HCT116 (cell line): ENCODE measurements at regions not wholly inside any gene's neighbourhood (a gene's known extent, or its start where the extent isn't known, plus 50 kb on each side); places are given as distances from the start of the nearest gene placed in this dataset.

ENCODE experiments used
- ATAC-seq: fragments of 200-7000 bp; cut with Tn5 transposase; 2 replicates; pipeline ENCODE4 v1.9.1; 2020; ENCODE audit warnings: mild to moderate bottlenecking, moderate library complexity
- BruUV-seq: library from RNA; stranded (reverse); fragments of 400-500 nt; replicated peaks from 2 replicates; lab custom pipeline; 2021; lab: Mats Ljungman, UMichigan
- CTCF ChIA-PET: fragments of 300-600 bp; sonication (Branson Sonifier 250); formaldehyde crosslinking; loops from one replicate; lab custom pipeline; 2021; ENCODE audit warnings: antibody characterized with exemption; lab: Charles Lee
- POLR2A ChIA-PET: fragments of 300-600, 350-600 bp; sonication (Branson Sonifier 250); formaldehyde crosslinking; loops from one replicate; lab custom pipeline; 2021; ENCODE audit warnings: antibody characterized with exemption; lab: Charles Lee
- RAD21 ChIA-PET, 2 experiments: fragments of 300-600 bp; sonication (Branson Sonifier 250); formaldehyde crosslinking; loops; one replicate each; lab custom pipeline; 2023; ENCODE audit warnings: low total read pairs in 2 of 2; ENCODE audit not compliant: uncharacterized antibody in 2 of 2, unreplicated experiment in 2 of 2, low non-redundant PET in 1 of 2; lab: Charles Lee
- DNase-seq: peaks from one replicate; pipeline ENCODE4 v3.0.0-alpha.2; 2010; ENCODE audit warnings: low read depth, low spot score
- H2AFZ ChIP-seq: fragments of 200-600 bp; shearing (Covaris generic), sonication (generic); 2 replicates; pipeline ENCODE4 v1.6.1; 2017; ENCODE audit warnings: low read depth, mixed run types, mixed read lengths, antibody characterized with exemption, low read length; ENCODE audit not compliant: poor library complexity, severe bottlenecking
- H3K27ac ChIP-seq: 2 replicates; pipeline ENCODE4 v1.5.1; 2012; ENCODE audit warnings: low read depth, low read length
- H3K27me3 ChIP-seq: fragments of 200-600 bp; sonication (generic); 2 replicates; pipeline ENCODE4 v1.6.1; 2016; ENCODE audit warnings: mixed run types, low read length, mixed read lengths; ENCODE audit not compliant: insufficient read depth
- H3K36me3 ChIP-seq, 2 experiments: fragments of 200-500 bp in 1 of 2; fragments of 200-600 bp in 1 of 2; sonication (Bioruptor generic) in 1 of 2; sonication (generic) in 1 of 2; 2 replicates each; pipeline versions ENCODE4 v1.5.1 to v1.6.1; 2014 to 2016; ENCODE audit warnings: low read length in 2 of 2, inconsistent platforms in 1 of 2, mixed read lengths in 1 of 2, mixed run types in 1 of 2; ENCODE audit not compliant: insufficient read depth in 2 of 2, control insufficient read depth in 1 of 2
- H3K4me1 ChIP-seq, 2 experiments: fragments of 200-600 bp in 1 of 2; sonication (generic) in 1 of 2; 2 replicates each; pipeline versions ENCODE4 v1.5.1 to v1.6.1; 2012 to 2017; ENCODE audit warnings: low read length in 2 of 2, inconsistent platforms in 1 of 2, mild to moderate bottlenecking in 1 of 2, mixed read lengths in 1 of 2, mixed run types in 1 of 2, moderate library complexity in 1 of 2; ENCODE audit not compliant: insufficient read depth in 2 of 2, control insufficient read depth in 1 of 2
- H3K4me2 ChIP-seq: fragments of 200-600 bp; sonication (generic); 2 replicates; pipeline ENCODE4 v1.6.1; 2017; ENCODE audit warnings: mixed run types, low read length, mixed read lengths
- H3K4me3 ChIP-seq, 2 experiments: fragments of 200-600 bp in 1 of 2; sonication (generic) in 1 of 2; replicated peaks in 1 of 2; 2 replicates each; pipeline ENCODE4 v1.5.1; 2011 to 2016; ENCODE audit warnings: low read length in 2 of 2, control low read depth in 1 of 2, low read depth in 1 of 2, mild to moderate bottlenecking in 1 of 2, mixed read lengths in 1 of 2, mixed run types in 1 of 2
- H3K79me2 ChIP-seq: fragments of 200-600 bp; sonication (generic); 2 replicates; pipeline ENCODE4 v1.6.1; 2017; ENCODE audit warnings: mild to moderate bottlenecking, mixed run types, low read length, moderate library complexity, mixed read lengths; ENCODE audit not compliant: insufficient read depth
- H3K9ac ChIP-seq: fragments of 200-600 bp; sonication (generic); 2 replicates; pipeline ENCODE4 v1.6.1; 2016; ENCODE audit warnings: low read length, mixed read lengths
- H3K9me2 ChIP-seq: fragments of 200-600 bp; sonication (generic), shearing (Covaris generic); 2 replicates; pipeline ENCODE4 v1.6.1; 2017; ENCODE audit warnings: mixed run types, mild to moderate bottlenecking, moderate library complexity; ENCODE audit not compliant: insufficient read depth
- H3K9me3 ChIP-seq, 2 experiments: fragments of 200-500 bp in 1 of 2; fragments of 200-600 bp in 1 of 2; sonication (Bioruptor generic) in 1 of 2; sonication (generic) in 1 of 2; 2 replicates each; pipeline ENCODE4 v1.6.1; 2014 to 2017; ENCODE audit warnings: low read length in 2 of 2, mixed read lengths in 2 of 2, inconsistent platforms in 1 of 2, low read depth in 1 of 2, mild to moderate bottlenecking in 1 of 2, mixed run types in 1 of 2, moderate library complexity in 1 of 2; ENCODE audit not compliant: control insufficient read depth in 1 of 2, insufficient read depth in 1 of 2
- H4K20me1 ChIP-seq: fragments of 200-600 bp; sonication (generic), shearing (Covaris generic); 2 replicates; pipeline ENCODE4 v1.6.1; 2017; ENCODE audit warnings: mixed run types, mild to moderate bottlenecking, moderate library complexity; ENCODE audit not compliant: insufficient read depth
- ELF1 ChIP-seq: IDR thresholded peaks from 2 replicates; pipeline ENCODE4 v1.6.1; 2012; ENCODE audit warnings: low read depth, borderline replicate concordance
- EZH2 ChIP-seq: fragments of 200-600 bp; sonication (generic); IDR thresholded peaks from 2 replicates; pipeline ENCODE4 v1.6.1; 2017; ENCODE audit warnings: antibody characterized with exemption, mixed run types
- EZH2phosphoT487 ChIP-seq: fragments of 200-600 bp; IDR thresholded peaks from 2 replicates; pipeline ENCODE4 v1.6.1; 2018; ENCODE audit warnings: antibody characterized with exemption, borderline replicate concordance
- FOSL1 ChIP-seq: IDR thresholded peaks from 2 replicates; pipeline ENCODE4 v1.6.1; 2012; ENCODE audit warnings: low read depth
- JUND ChIP-seq: IDR thresholded peaks from 2 replicates; pipeline ENCODE4 v1.6.1; 2012
- POLR2AphosphoS5 ChIP-seq: IDR thresholded peaks from 2 replicates; pipeline ENCODE4 v1.6.1; 2011; ENCODE audit warnings: mild to moderate bottlenecking, low read depth, low read length, moderate library complexity
- SIN3A ChIP-seq: IDR thresholded peaks from 2 replicates; pipeline ENCODE4 v1.6.1; 2012; ENCODE audit warnings: low read depth
- SP1 ChIP-seq: IDR thresholded peaks from 2 replicates; pipeline ENCODE4 v1.6.1; 2012; ENCODE audit warnings: low read depth
- TCF7L2 ChIP-seq: IDR thresholded peaks from 2 replicates; pipeline ENCODE4 v1.7.0; 2011; ENCODE audit warnings: borderline replicate concordance, inconsistent platforms; ENCODE audit not compliant: insufficient read depth, insufficient read length; ENCODE audit errors: extremely low read depth
- ZBTB33 ChIP-seq: IDR thresholded peaks from 2 replicates; pipeline ENCODE4 v1.6.1; 2011; ENCODE audit warnings: mild to moderate bottlenecking, low read length, moderate library complexity; ENCODE audit not compliant: insufficient replicate concordance; ENCODE audit errors: extremely low read depth
- intact Hi-C: fragments of 100-400 bp; cut with micrococcal nuclease; formaldehyde crosslinking; loops from 2 replicates; pipeline ENCODE4 v1.10.0; 2022
- TF ChIP-seq, protein P1 (sequence below): IDR thresholded peaks from 2 replicates; pipeline ENCODE4 v1.6.1; 2012

- POLR2A ChIA-PET = no interaction called here
- intact Hi-C loops = no loop called here
- H2AFZ ChIP-seq = no peak overlapping the region
- H4K20me1 ChIP-seq = no peaks in the 10 kb centered on the region
- no peak overlapping the region for H3K27ac ChIP-seq
- H3K9me3 ChIP-seq = no peaks in the 10 kb centered on the region
- TF ChIP-seq EZH2phosphoT487 (no peak), SP1 (no peak)
- TF ChIP-seq, protein P1, sequence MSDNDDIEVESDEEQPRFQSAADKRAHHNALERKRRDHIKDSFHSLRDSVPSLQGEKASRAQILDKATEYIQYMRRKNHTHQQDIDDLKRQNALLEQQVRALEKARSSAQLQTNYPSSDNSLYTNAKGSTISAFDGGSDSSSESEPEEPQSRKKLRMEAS = no peak
- no peak for DNase-seq
- H3K36me3 ChIP-seq = no peaks in the 10 kb centered on the region
- ATAC-seq = no peak
- no peaks in the 10 kb centered on the region for H3K27me3 ChIP-seq
- RAD21 ChIA-PET = no interaction called here
- no peaks in the 10 kb centered on the region for H3K9me2 ChIP-seq
- no peaks in the 10 kb centered on the region for H3K79me2 ChIP-seq
- no peak overlapping the region for H3K9ac ChIP-seq
- no TSS peak for BruUV-seq
- peaks cover 0 to 3% of the 10 kb centered on the region in 2 experiments; a peak in 1 of 4 replicates for H3K4me1 ChIP-seq
- no peak overlapping the region for H3K4me3 ChIP-seq
- CTCF ChIA-PET = no interaction called here
- H3K4me2 ChIP-seq = no peak overlapping the region
These were observed 653.7 kb downstream of the TLE1 start for GRCh38 chr9:81035601-81036000.

GRCh38 chr9:81035171-81035570 lies 654.2 kb downstream of the TLE1 start:
- H2AFZ ChIP-seq = no peak overlapping the region
- RAD21 ChIA-PET = no interaction called here
- TF ChIP-seq EZH2phosphoT487 = no peak
- TF ChIP-seq TCF7L2 = no peak
- TF ChIP-seq POLR2AphosphoS5 = no peak
- TF ChIP-seq FOSL1 = no peak
- TF ChIP-seq ZBTB33 = no peak
- no peak for TF ChIP-seq SP1
- no peak for TF ChIP-seq EZH2
- no peak for TF ChIP-seq JUND
- TF ChIP-seq SIN3A = no peak
- no peak for TF ChIP-seq ELF1
- TF ChIP-seq, protein P1 = no peak
- no peaks in the 10 kb centered on the region for H3K9me3 ChIP-seq
- H3K27ac ChIP-seq = no peak overlapping the region
- no peaks in the 10 kb centered on the region for H4K20me1 ChIP-seq
- CTCF ChIA-PET = no interaction called here
- no peaks in the 10 kb centered on the region for H3K79me2 ChIP-seq
- no TSS peak for BruUV-seq
- intact Hi-C loops = no loop called here
- ATAC-seq = no peak
- POLR2A ChIA-PET = no interaction called here
- no peaks in the 10 kb centered on the region for H3K9me2 ChIP-seq
- H3K4me3 ChIP-seq = no peak overlapping the region
- no peaks in the 10 kb centered on the region for H3K27me3 ChIP-seq
- H3K36me3 ChIP-seq = no peaks in the 10 kb centered on the region
- no peak overlapping the region for H3K9ac ChIP-seq
- no peak for DNase-seq
- H3K4me1 ChIP-seq = peaks cover 0 to 3% of the 10 kb centered on the region in 2 experiments; a peak in 1 of 4 replicates
- no peak overlapping the region for H3K4me2 ChIP-seq
